GM12872 (cell line): ENCODE measurements at regions not wholly inside any gene's neighbourhood (a gene's known extent, or its start where the extent isn't known, plus 50 kb on each side); places are given as distances from the start of the nearest gene placed in this dataset.

Experiments
- TF ChIP-seq, protein P1 (sequence below): IDR thresholded peaks from 3 replicates; pipeline ENCODE4 v1.5.1; 2011; ENCODE audit warnings: low read depth, mild to moderate bottlenecking, low read length, moderate library complexity; ENCODE audit not compliant: insufficient read depth

DNA sequence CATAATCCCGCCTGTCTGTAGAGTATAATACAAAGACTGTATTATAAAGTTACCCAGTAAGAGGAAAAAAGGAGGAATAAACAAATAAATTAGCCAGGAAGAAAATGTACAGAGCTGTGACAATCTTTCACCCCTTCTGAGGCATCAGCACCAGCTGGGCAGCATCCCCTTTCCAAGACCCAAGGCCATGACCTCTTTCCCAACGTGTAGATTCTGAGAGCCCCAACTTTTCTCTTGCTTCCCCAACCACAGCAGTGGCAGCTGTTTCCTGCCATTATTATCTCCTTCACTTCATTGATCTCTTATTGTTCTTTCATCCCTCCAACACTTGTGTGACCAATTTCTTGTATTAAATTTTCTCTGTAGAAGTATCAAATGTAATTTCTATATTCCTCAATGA lies 101.6 kb downstream of the BBS10 start:
- TF ChIP-seq, protein P1, sequence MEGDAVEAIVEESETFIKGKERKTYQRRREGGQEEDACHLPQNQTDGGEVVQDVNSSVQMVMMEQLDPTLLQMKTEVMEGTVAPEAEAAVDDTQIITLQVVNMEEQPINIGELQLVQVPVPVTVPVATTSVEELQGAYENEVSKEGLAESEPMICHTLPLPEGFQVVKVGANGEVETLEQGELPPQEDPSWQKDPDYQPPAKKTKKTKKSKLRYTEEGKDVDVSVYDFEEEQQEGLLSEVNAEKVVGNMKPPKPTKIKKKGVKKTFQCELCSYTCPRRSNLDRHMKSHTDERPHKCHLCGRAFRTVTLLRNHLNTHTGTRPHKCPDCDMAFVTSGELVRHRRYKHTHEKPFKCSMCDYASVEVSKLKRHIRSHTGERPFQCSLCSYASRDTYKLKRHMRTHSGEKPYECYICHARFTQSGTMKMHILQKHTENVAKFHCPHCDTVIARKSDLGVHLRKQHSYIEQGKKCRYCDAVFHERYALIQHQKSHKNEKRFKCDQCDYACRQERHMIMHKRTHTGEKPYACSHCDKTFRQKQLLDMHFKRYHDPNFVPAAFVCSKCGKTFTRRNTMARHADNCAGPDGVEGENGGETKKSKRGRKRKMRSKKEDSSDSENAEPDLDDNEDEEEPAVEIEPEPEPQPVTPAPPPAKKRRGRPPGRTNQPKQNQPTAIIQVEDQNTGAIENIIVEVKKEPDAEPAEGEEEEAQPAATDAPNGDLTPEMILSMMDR, result no peak

DNA sequence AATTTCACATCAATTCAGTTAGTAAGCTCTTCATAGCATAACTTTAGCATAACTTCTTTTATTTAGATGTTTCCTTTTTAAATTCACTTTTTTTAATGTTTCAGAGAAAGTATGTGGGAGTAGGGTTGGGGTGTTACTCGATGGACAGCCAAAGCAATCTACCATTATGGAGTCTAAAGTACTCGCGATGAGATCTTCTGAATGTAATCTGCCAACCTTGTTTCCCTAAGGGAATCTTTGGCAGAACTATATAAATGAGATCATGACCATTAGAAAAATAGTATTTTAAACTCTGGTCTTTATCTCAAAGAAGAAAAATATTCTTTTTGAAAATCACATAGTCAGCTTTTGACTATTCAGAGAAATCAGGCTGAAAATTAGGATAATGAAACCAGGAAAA lies 103.9 kb downstream of the BBS10 start:
- TF ChIP-seq, protein P1, result no peak

DNA sequence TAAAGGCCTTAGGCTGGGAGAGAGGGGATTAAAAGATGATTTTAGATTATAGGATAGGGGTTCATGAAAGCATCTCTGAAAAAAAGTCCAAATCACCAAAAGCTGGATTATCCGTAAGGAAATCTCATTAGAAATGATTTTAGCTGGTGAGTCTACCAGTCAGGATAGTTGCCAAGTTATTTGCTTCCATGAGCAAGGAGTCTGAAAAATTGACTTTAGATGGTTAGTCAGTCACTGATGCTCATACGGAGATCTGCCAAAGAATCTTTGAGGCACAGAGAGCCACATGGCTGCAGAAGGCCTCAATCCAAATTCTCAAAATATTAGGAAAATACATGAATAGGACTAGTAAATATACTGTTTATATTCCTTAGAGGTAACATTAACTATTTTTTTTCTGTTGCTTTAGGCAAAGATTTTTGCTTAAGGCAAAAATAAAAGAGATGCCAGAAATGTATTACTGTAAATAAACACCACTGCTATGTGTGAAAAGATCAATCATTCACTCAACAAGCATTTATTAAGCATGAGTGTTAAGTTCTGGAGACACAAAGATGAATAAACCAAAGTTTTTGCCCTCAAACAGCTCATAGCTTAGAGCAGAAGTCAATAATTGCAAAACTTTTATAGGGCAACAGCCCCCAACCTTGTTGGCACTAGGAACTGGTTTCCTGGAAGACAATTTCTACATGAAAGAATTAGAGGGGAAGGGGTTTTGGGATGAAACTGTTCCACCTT lies 105.2 kb downstream of the BBS10 start:
- TF ChIP-seq, protein P1, result no peak

DNA sequence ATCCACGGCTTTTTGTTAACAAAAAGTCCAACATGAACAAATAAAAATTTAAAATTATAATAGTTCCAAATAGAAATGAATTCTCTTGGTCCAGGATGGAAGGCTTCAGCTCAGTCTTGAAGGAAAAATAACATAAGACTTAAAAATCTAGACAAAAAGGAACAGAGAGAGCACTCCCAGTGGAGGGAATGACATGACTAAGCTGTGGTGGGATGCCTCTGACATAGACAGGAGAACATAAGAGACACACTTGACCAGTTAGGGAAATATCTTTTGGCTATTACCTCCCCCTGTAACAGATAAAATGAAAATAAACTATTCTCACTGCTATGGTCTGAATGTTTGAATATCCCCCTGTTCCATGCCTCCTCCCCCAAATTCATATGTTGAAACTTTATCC lies 106.8 kb downstream of the BBS10 start:
- TF ChIP-seq, protein P1, result no peak

DNA sequence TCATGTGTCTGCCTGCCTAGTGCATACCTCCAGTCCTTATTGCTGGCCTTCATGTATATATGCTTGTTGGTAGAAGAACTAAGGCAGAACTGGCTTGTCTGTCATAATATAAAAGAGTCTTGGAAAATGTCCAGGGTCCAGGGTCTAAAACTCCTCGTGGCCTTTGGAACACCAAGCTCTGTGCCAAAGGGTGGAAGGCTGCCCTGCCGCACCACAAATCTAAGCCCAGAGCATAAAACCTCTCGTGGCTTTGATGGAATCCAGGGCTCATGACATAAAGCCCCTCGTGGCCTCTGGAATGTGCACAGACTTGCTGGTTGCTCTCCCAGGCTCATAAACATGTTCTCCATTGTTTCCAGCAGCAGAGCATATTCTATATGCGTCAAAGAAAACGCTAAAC lies 107.9 kb downstream of the BBS10 start:
- TF ChIP-seq, protein P1, result no peak

DNA sequence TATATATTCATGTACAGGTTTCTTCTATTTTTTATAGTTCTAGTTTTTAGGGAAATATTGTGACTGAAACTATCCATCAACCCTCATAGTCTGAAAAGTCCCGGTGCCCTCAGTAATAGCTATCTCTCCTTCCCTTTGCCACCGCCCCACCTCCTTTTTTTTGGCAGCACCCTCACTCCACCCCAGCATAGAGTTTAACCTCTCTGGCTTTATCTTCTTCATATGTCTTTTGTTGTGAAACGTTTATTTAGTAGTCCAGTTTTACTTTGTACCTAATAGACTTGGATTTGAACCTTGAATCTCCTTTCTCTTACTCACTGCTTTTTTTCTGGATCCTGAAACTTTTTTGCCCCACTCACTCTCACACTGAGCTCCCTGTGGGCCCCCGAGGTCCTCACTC lies 109.5 kb downstream of the BBS10 start:
- TF ChIP-seq, protein P1, result no peak

DNA sequence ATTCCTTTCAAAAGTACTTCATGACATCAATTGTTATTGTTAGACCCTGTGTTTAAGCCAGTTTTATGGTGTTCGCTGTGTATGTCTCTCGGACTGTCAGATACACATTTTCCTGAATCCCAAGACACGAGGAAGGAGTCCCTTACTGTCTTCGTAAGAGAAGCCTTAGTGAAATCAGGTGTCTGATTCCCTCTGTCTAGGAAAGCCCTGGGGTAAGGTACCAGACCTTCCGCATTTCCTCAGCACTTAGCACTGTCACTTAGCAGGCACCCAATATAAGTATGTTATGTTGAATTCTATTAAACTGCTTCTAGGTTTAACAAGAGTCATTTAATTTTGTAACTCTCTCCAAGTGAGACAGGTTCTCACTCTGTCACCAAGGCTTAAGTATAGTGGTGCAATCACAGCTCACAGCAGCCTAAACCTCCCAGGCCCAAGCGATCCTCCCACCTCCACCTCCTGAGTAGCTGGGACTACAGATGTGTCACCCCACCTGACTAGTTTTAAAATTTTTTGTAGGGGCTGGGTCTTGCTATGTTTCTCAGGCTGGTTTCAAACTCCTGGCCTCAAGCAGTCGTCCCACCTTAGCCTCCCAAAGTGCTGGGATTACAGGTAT lies 111.0 kb downstream of the BBS10 start:
- TF ChIP-seq, protein P1, result no peak
